B cell (primary cell): ENCODE measurements at regions not wholly inside any gene's neighbourhood (a gene's known extent, or its start where the extent isn't known, plus 50 kb on each side); places are given as distances from the start of the nearest gene placed in this dataset.

ENCODE experiments used
- ATAC-seq: fragments of 200-7000 bp; cut with Tn5 transposase; one replicate; pipeline ENCODE4 v1.10.0; 2021; ENCODE audit warnings: low read depth, mild to moderate bottlenecking, moderate number of reproducible peaks, moderate library complexity
- CTCF ChIA-PET: fragments of 350-600 bp; sonication (Branson Sonifier 250); formaldehyde crosslinking; loops from one replicate; lab custom pipeline; 2021; ENCODE audit warnings: antibody characterized with exemption, inconsistent platforms; lab: Charles Lee
- POLR2A ChIA-PET: fragments of 350-600 bp; sonication (Branson Sonifier 250); formaldehyde crosslinking; loops from one replicate; lab custom pipeline; 2021; ENCODE audit warnings: antibody characterized with exemption; lab: Charles Lee
- DNase-seq: peaks from one replicate; pipeline ENCODE4 v3.0.0; 2013
- H2AFZ ChIP-seq: 2 replicates; pipeline ENCODE4 v1.6.1; 2012; ENCODE audit warnings: mild to moderate bottlenecking, low read depth, low read length; ENCODE audit not compliant: insufficient read depth, poor library complexity, severe bottlenecking
- H3K27ac ChIP-seq, 2 donors: 1 replicate in 1 of 2; 2 replicates in 1 of 2; pipeline ENCODE4 v1.5.1; 2012 to 2013; ENCODE audit warnings: low read length in 2 of 2, mild to moderate bottlenecking in 2 of 2, moderate library complexity in 1 of 2
- H3K27me3 ChIP-seq, 4 experiments: fragments of 200-600 bp in 1 of 4; sonication (generic) in 1 of 4; replicated peaks in 1 of 4; 1 replicate in 2 of 4; 2 replicates in 2 of 4; pipeline versions ENCODE4 v1.6.1 to v1.7.0; 2013 to 2016; ENCODE audit warnings: low read length in 3 of 4, mild to moderate bottlenecking in 2 of 4, mixed read lengths in 1 of 4, moderate library complexity in 1 of 4; ENCODE audit not compliant: insufficient read depth in 4 of 4, control insufficient read depth in 3 of 4; ENCODE audit errors: control extremely low read depth in 1 of 4
- H3K36me3 ChIP-seq, 2 experiments: replicated peaks in 1 of 2; 1 replicate in 1 of 2; 2 replicates in 1 of 2; pipeline versions ENCODE4 v1.6.1 to v1.7.1; 2013; ENCODE audit warnings: low read length in 1 of 2; ENCODE audit not compliant: insufficient read depth in 2 of 2, control insufficient read depth in 1 of 2; ENCODE audit errors: control extremely low read depth in 1 of 2, extremely low read depth in 1 of 2
- H3K4me1 ChIP-seq, 2 donors: fragments of 200-600 bp in 1 of 2; sonication (generic) in 1 of 2; 1 replicate in 1 of 2; 2 replicates in 1 of 2; pipeline versions ENCODE4 v1.5.1 to v1.6.1; 2013 to 2017; ENCODE audit warnings: low read length in 2 of 2; ENCODE audit not compliant: control insufficient read depth in 2 of 2, insufficient read depth in 2 of 2
- H3K4me2 ChIP-seq: replicated peaks from 2 replicates; pipeline ENCODE3; 2012; ENCODE audit warnings: mild to moderate bottlenecking, low read depth, low read length; ENCODE audit not compliant: poor library complexity, severe bottlenecking
- H3K4me3 ChIP-seq, 5 experiments: fragments of 200-600 bp in 1 of 5; sonication (generic) in 1 of 5; 1 replicate in 3 of 5; 2 replicates in 2 of 5; pipeline versions ENCODE4 v1.5.1 to v1.7.0; 2011 to 2016; ENCODE audit warnings: low read length in 4 of 5, mild to moderate bottlenecking in 4 of 5, low read depth in 2 of 5, control low read depth in 1 of 5, moderate library complexity in 1 of 5; ENCODE audit not compliant: insufficient read depth in 1 of 5; ENCODE audit errors: control extremely low read depth in 1 of 5, extremely low read depth in 1 of 5
- H3K79me2 ChIP-seq: fragments of 200-600 bp; sonication (generic); one replicate; pipeline ENCODE4 v1.6.0; 2016; ENCODE audit warnings: low read length; ENCODE audit not compliant: control insufficient read depth, insufficient read depth
- H3K9ac ChIP-seq: fragments of 200-600 bp; sonication (generic); 2 replicates; pipeline ENCODE4 v1.6.1; 2017; ENCODE audit warnings: mild to moderate bottlenecking, low read length, moderate library complexity
- H3K9me3 ChIP-seq, 3 donors: one replicate each; pipeline versions ENCODE4 v1.6.1 to v1.7.1; 2013; ENCODE audit warnings: low read length in 2 of 3; ENCODE audit not compliant: control insufficient read depth in 2 of 3, insufficient read depth in 1 of 3; ENCODE audit errors: control extremely low read depth in 1 of 3
- H4K20me1 ChIP-seq: 2 replicates; pipeline ENCODE4 v1.6.0; 2012; ENCODE audit warnings: mild to moderate bottlenecking, low read length; ENCODE audit not compliant: insufficient read depth, control insufficient read depth, poor library complexity, severe bottlenecking
- H3K27ac Mint-ChIP-seq: one replicate; pipeline ENCODE4 v1.8.0; 2021; ENCODE audit warnings: mixed read lengths
- H3K27me3 Mint-ChIP-seq: one replicate; pipeline ENCODE4 v1.8.0; 2021; ENCODE audit warnings: mixed read lengths
- H3K4me1 Mint-ChIP-seq: one replicate; pipeline ENCODE4 v1.8.0; 2021; ENCODE audit warnings: mixed read lengths
- H3K4me3 Mint-ChIP-seq: one replicate; pipeline ENCODE4 v1.8.0; 2021; ENCODE audit warnings: mixed read lengths
- H3K9me3 Mint-ChIP-seq: one replicate; pipeline ENCODE4 v1.8.0; 2022; ENCODE audit warnings: mixed read lengths; ENCODE audit not compliant: insufficient read depth
- EZH2 ChIP-seq: IDR thresholded peaks from 2 replicates; pipeline ENCODE4 v1.6.1; 2012; ENCODE audit warnings: borderline replicate concordance, low read depth, mild to moderate bottlenecking, moderate library complexity, low read length; ENCODE audit not compliant: insufficient read depth, poor library complexity, severe bottlenecking
- WGBS: methylation state at CpG from one replicate; pipeline ENCODE4 v1.1.5; 2013; ENCODE audit warnings: missing lambda C conversion rate; ENCODE audit not compliant: insufficient coverage; 5-methylcytosine and 5-hydroxymethylcytosine counted together
- intact Hi-C: fragments of 100-400 bp; cut with micrococcal nuclease; formaldehyde crosslinking; loops from one replicate; pipeline ENCODE4 v1.10.0; 2022
- TF ChIP-seq, protein P1 (sequence below): fragments of 200-600 bp; IDR thresholded peaks from one replicate; pipeline ENCODE4 v1.8.0; 2022; ENCODE audit warnings: antibody characterized with exemption, mild to moderate bottlenecking

DNA sequence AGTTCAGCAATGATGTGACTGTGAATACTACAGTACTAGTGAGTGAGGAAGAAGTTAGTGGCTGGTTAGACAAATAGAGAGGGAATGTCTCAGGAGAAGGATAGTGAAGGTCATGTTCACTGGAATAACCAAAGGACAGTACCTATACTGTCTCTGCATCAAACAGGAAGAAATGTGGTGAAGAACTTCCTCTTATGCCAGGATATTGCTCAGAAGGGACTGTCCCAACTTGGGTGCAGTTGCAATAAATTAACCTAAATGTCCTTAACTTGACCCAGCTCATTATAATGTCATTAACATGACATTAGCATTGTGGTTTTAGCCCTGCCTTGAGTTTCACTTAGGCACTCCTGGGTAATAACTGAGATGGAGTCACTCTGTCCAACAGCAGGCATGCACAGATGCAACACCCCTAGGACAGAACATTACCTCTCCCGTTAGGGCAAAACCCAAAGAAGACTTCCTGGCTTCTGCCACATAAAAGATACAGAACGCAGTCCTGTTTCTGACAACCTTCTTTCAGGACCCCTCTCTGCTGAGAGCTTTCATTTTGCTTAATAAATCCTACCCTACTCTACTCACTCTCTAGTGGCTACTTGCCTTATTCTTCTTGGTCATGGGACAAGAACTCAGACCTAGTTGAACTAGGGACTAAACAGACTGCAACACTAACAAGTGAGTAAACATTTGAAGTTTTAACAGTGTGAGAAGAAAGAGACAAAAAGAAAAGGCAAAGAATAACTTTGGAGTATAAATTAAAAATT lies 1591.6 kb upstream of the MIR17HG start:
- ATAC-seq (no peak), DNase-seq (no peak)
- H3K9ac ChIP-seq, result no peak overlapping the region
- peaks cover 2% of the 10 kb centered on the region for H3K4me1 Mint-ChIP-seq
- H3K9me3 Mint-ChIP-seq, result peaks cover 5% of the 10 kb centered on the region
- H3K27me3 ChIP-seq, result no peaks in the 10 kb centered on the region
- no peaks in the 10 kb centered on the region for H4K20me1 ChIP-seq
- intact Hi-C loops, result no loop called here
- no peaks in the 10 kb centered on the region for H3K4me1 ChIP-seq
- no peak overlapping the region for H3K27ac ChIP-seq
- no peak overlapping the region for H3K4me2 ChIP-seq
- no peak for TF ChIP-seq EZH2
- TF ChIP-seq, protein P1, sequence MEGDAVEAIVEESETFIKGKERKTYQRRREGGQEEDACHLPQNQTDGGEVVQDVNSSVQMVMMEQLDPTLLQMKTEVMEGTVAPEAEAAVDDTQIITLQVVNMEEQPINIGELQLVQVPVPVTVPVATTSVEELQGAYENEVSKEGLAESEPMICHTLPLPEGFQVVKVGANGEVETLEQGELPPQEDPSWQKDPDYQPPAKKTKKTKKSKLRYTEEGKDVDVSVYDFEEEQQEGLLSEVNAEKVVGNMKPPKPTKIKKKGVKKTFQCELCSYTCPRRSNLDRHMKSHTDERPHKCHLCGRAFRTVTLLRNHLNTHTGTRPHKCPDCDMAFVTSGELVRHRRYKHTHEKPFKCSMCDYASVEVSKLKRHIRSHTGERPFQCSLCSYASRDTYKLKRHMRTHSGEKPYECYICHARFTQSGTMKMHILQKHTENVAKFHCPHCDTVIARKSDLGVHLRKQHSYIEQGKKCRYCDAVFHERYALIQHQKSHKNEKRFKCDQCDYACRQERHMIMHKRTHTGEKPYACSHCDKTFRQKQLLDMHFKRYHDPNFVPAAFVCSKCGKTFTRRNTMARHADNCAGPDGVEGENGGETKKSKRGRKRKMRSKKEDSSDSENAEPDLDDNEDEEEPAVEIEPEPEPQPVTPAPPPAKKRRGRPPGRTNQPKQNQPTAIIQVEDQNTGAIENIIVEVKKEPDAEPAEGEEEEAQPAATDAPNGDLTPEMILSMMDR, result no peak
- no peak overlapping the region for H3K4me3 ChIP-seq
- no peak overlapping the region for H3K4me3 Mint-ChIP-seq
- WGBS, result 61% methylated on average over 2 of the region's 2 CpGs
- no peaks in the 10 kb centered on the region for H3K27me3 Mint-ChIP-seq
- H3K9me3 ChIP-seq, result no peaks in the 10 kb centered on the region
- no peaks in the 10 kb centered on the region for H3K79me2 ChIP-seq
- ChIA-PET CTCF (no interaction called here), POLR2A (no interaction called here)
- no peak overlapping the region for H2AFZ ChIP-seq
- no peaks in the 10 kb centered on the region for H3K36me3 ChIP-seq
- H3K27ac Mint-ChIP-seq, result no peak overlapping the region

DNA sequence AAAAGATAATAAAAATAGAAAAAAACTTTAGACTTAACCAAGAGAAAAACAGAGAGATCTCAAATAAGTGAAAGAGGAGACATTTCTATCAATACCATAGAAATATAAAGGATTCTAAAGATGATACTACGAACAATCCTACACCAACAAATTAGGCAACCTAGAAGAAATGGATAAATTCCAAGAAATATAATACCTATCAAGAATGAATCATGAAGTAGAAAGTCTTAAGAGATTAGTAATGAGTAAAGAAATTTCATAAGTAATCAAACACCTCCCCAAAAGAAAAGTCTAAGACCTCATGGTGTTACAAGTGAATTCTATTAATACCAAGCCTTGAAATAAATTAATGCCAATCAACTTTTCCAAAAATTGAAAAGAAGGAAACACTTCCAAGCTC lies 1584.5 kb upstream of the MIR17HG start:
- ATAC-seq (no peak), DNase-seq (no peak)
- Histone ChIP-seq H3K27me3 (no peaks in the 10 kb centered on the region), H3K9ac (no peak overlapping the region), H3K4me1 (no peaks in the 10 kb centered on the region), H4K20me1 (no peaks in the 10 kb centered on the region), H3K4me3 (no peak overlapping the region), H3K36me3 (no peaks in the 10 kb centered on the region), H2AFZ (no peak overlapping the region), H3K27ac (no peak overlapping the region), H3K9me3 (no peaks in the 10 kb centered on the region), H3K79me2 (no peaks in the 10 kb centered on the region), H3K4me2 (no peak overlapping the region)
- no peak overlapping the region for H3K27ac Mint-ChIP-seq
- intact Hi-C loops, result no loop called here
- no peaks in the 10 kb centered on the region for H3K4me1 Mint-ChIP-seq
- ChIA-PET CTCF (no interaction called here), POLR2A (no interaction called here)
- no peak for TF ChIP-seq EZH2
- TF ChIP-seq, protein P1, result no peak
- no peak overlapping the region for H3K4me3 Mint-ChIP-seq
- no CpG with 5 or more reads among the region's 1 CpG for WGBS
- no peaks in the 10 kb centered on the region for H3K27me3 Mint-ChIP-seq
- H3K9me3 Mint-ChIP-seq, result peaks cover 2% of the 10 kb centered on the region
